Thyroid gland (tissue), 4 donors: ENCODE measurements at regions not wholly inside any gene's neighbourhood (a gene's known extent, or its start where the extent isn't known, plus 50 kb on each side); places are given as distances from the start of the nearest gene placed in this dataset.
"Not testable (repeated sequence)": the region's sequence is repeated elsewhere in the genome, so short reads cannot be mapped to it uniquely, and the experiment has no call there.

Experiments
- DNase-seq, 2 donors: peaks; one replicate each; pipeline ENCODE4 v3.0.0-alpha.2; 2019
- H3K27ac ChIP-seq, 3 donors: fragments of 200-600 bp; sonication (generic); 1 replicate in 2 of 3; 2 replicates in 1 of 3; pipeline ENCODE4 v1.5.1; 2016 to 2019; ENCODE audit warnings: mild to moderate bottlenecking in 1 of 3, moderate library complexity in 1 of 3
- H3K27me3 ChIP-seq: fragments of 200-600 bp; sonication (generic); one replicate; pipeline ENCODE4 v1.5.1; 2019
- H3K36me3 ChIP-seq, 2 donors: fragments of 200-600 bp; sonication (generic); one replicate each; pipeline ENCODE4 v1.5.1; 2016 to 2019
- H3K4me1 ChIP-seq, 2 donors: fragments of 200-600 bp; sonication (generic); one replicate each; pipeline ENCODE4 v1.5.1; 2017 to 2019
- H3K4me3 ChIP-seq, 3 donors: fragments of 200-600 bp; sonication (generic); replicated peaks in 1 of 3; 1 replicate in 2 of 3; 2 replicates in 1 of 3; pipeline ENCODE4 v1.5.1; 2016; ENCODE audit warnings: mild to moderate bottlenecking in 1 of 3
- H3K9me3 ChIP-seq: fragments of 200-600 bp; sonication (generic); one replicate; pipeline ENCODE4 v1.5.1; 2017
- CTCF ChIP-seq, 6 experiments: fragments of 200-600 bp in 3 of 6; fragments of 450-650 bp in 3 of 6; sonication (generic) in 3 of 6; IDR thresholded peaks; one replicate each; pipeline ENCODE4 v1.5.1; 2016 to 2019; ENCODE audit warnings: antibody characterized with exemption in 6 of 6, mild to moderate bottlenecking in 2 of 6, inconsistent platforms in 1 of 6, moderate library complexity in 1 of 6
- POLR2A ChIP-seq, 2 donors: fragments of 450-650 bp; IDR thresholded peaks; one replicate each; pipeline ENCODE4 v1.6.1; 2017; ENCODE audit warnings: antibody characterized with exemption in 2 of 2, mild to moderate bottlenecking in 2 of 2, moderate library complexity in 1 of 2
- WGBS, 2 donors: methylation state at CpG; one replicate each; pipeline ENCODE4 v1.1.5; 2017; 5-methylcytosine and 5-hydroxymethylcytosine counted together
- intact Hi-C: fragments of 100-400 bp; cut with DNase I; formaldehyde crosslinking; loops from one replicate; pipeline ENCODE4 v1.15.1; 2023

GRCh38 chr2:175430236-175430635 is 248.7 kb upstream of the ATP5MC3 start:
- Histone ChIP-seq H3K27me3 (no peaks in the 10 kb centered on the region), H3K4me3 (no peak overlapping the region), H3K36me3 (no peaks in the 10 kb centered on the region), H3K9me3 (no peaks in the 10 kb centered on the region), H3K27ac (no peak overlapping the region), H3K4me1 (no peaks in the 10 kb centered on the region)
- intact Hi-C loops: no loop called here
- no peak for DNase-seq
- WGBS, 2 donors: 86 to 89% methylated on average over 1 of the region's 1 CpG
- TF ChIP-seq CTCF (IDR thresholded peaks at IDR 0.05): no peak
- no peak for TF ChIP-seq POLR2A (IDR thresholded peaks at IDR 0.05)

GRCh38 chr2:175418224-175418835 is 236.8 kb upstream of the ATP5MC3 start:
- Histone ChIP-seq H3K4me3 (no peak overlapping the region), H3K27ac (no peak overlapping the region), H3K27me3 (no peaks in the 10 kb centered on the region), H3K9me3 (no peaks in the 10 kb centered on the region), H3K36me3 (no peaks in the 10 kb centered on the region), H3K4me1 (no peaks in the 10 kb centered on the region)
- 78 to 80% methylated on average over 8 of the region's 8 CpGs for WGBS, 2 donors
- TF ChIP-seq POLR2A (IDR thresholded peaks at IDR 0.05) (no peak), CTCF (IDR thresholded peaks at IDR 0.05) (no peak)
- DNase-seq: no peak
- intact Hi-C loops: no loop called here

- TF ChIP-seq CTCF (IDR thresholded peaks at IDR 0.05) (peak in 3 of 6 experiments; percentile 32 to 53 (median 41)), POLR2A (IDR thresholded peaks at IDR 0.05) (no peak)
- peak; percentile 50 to 73 for DNase-seq
- no peaks in the 10 kb centered on the region for H3K36me3 ChIP-seq
- no peaks in the 10 kb centered on the region for H3K9me3 ChIP-seq
- no peaks in the 10 kb centered on the region for H3K27me3 ChIP-seq
- WGBS, 2 donors: 32 to 37% methylated on average over 3 of the region's 3 CpGs
- intact Hi-C loops: no loop called here
- no peak overlapping the region for H3K4me3 ChIP-seq
- no peaks in the 10 kb centered on the region for H3K4me1 ChIP-seq
- no peak overlapping the region for H3K27ac ChIP-seq
Measured at GRCh38 chr2:175414882-175415487, 233.5 kb upstream of the ATP5MC3 start.

GRCh38 chr2:175414191-175414881 is 232.8 kb upstream of the ATP5MC3 start:
- no peak for TF ChIP-seq POLR2A (IDR thresholded peaks at IDR 0.05)
- no peak for TF ChIP-seq CTCF (IDR thresholded peaks at IDR 0.05)
- Histone ChIP-seq H3K9me3 (no peaks in the 10 kb centered on the region), H3K27me3 (no peaks in the 10 kb centered on the region)

GRCh38 chr2:175410941-175411340 is 229.4 kb upstream of the ATP5MC3 start:
- H3K27me3 ChIP-seq, H3K9me3 ChIP-seq, H3K4me3 ChIP-seq, H3K36me3 ChIP-seq, DNase-seq, H3K4me1 ChIP-seq, intact Hi-C loops, H3K27ac ChIP-seq: not testable (repeated sequence)
- WGBS, 2 donors: 81 to 88% methylated on average over 1 of the region's 1 CpG

More at GRCh38 chr2:175414191-175414881, 232.8 kb upstream of the ATP5MC3 start:
- Histone ChIP-seq H3K4me3 (no peak overlapping the region), H3K36me3 (no peaks in the 10 kb centered on the region), H3K27ac (no peak overlapping the region), H3K4me1 (no peaks in the 10 kb centered on the region)
- no peak for DNase-seq
- intact Hi-C loops: no loop called here
- WGBS, 2 donors: 77 to 80% methylated on average over 5 of the region's 5 CpGs
